ENCODE measurements at regions not wholly inside any gene's neighbourhood (a gene's known extent, or its start where the extent isn't known, plus 50 kb on each side); places are given as distances from the start of the nearest gene placed in this dataset.

- ChIA-PET CTCF (no interaction called here), RAD21 (ENCODE audit: low non-redundant PET in 1 of 2, low total read pairs in 2 of 2, uncharacterized antibody in 2 of 2, unreplicated experiment in 2 of 2) (no interaction called here), POLR2A (no interaction called here)
- Histone ChIP-seq H3K9me3 (ENCODE audit: control insufficient read depth in 1 of 2, insufficient read depth in 1 of 2, low read depth in 1 of 2, low read length in 2 of 2) (no peaks in the 10 kb centered on the region), H3K27me3 (ENCODE audit: insufficient read depth, low read length) (no peaks in the 10 kb centered on the region), H3K27ac (ENCODE audit: low read depth, low read length) (no peak overlapping the region), H3K9me2 (ENCODE audit: insufficient read depth) (no peaks in the 10 kb centered on the region; the same call in 1 of the 2 replicates), H3K4me2 (ENCODE audit: low read length) (no peak overlapping the region), H3K4me1 (ENCODE audit: control insufficient read depth in 1 of 2, insufficient read depth in 2 of 2, low read length in 2 of 2) (peaks cover 0 to 4% of the 10 kb centered on the region in 2 experiments; a peak in 3 of 4 replicates), H3K36me3 (ENCODE audit: control insufficient read depth in 1 of 2, insufficient read depth in 2 of 2, low read length in 2 of 2) (no peaks in the 10 kb centered on the region), H3K4me3 (replicated peaks in 1 of 2; ENCODE audit: low read depth in 1 of 2, low read length in 2 of 2) (no peak overlapping the region), H2AFZ (ENCODE audit: low read depth, low read length, poor library complexity, severe bottlenecking) (no peak overlapping the region), H3K79me2 (ENCODE audit: insufficient read depth, low read length) (no peaks in the 10 kb centered on the region), H4K20me1 (ENCODE audit: insufficient read depth) (no peaks in the 10 kb centered on the region), H3K9ac (ENCODE audit: low read length) (no peak overlapping the region)
- intact Hi-C loops (cut with micrococcal nuclease), result no loop called here
- DNase-seq (ENCODE audit: low read depth, low spot score) (no peak), ATAC-seq (no peak)
- no TSS peak for BruUV-seq (replicated peaks)
- no peak for TF ChIP-seq YY1 (IDR thresholded peaks at IDR 0.05; ENCODE audit: extremely low read depth, insufficient replicate concordance, low read depth, low read length)
- no peak for TF ChIP-seq POLR2A (IDR thresholded peaks at IDR 0.05; ENCODE audit: borderline replicate concordance, extremely low read depth, insufficient read depth, insufficient read length)
- TF ChIP-seq CBX3 (IDR thresholded peaks at IDR 0.05; ENCODE audit: low read depth), result no peak
Observed at GRCh38 chr5:74421377-74421776, 219.2 kb downstream of the ENC1 start.

- no TSS peak for BruUV-seq (replicated peaks)
- CTCF ChIA-PET, result no interaction called here
- no peak for ATAC-seq
Observed at GRCh38 chr5:74420947-74421346, 219.6 kb downstream of the ENC1 start.

More at GRCh38 chr5:74420947-74421346, 219.6 kb downstream of the ENC1 start:
- no peaks in the 10 kb centered on the region for H3K27me3 ChIP-seq (ENCODE audit: insufficient read depth, low read length)
- H3K36me3 ChIP-seq (ENCODE audit: control insufficient read depth in 1 of 2, insufficient read depth in 2 of 2, low read length in 2 of 2), result no peaks in the 10 kb centered on the region
- H3K27ac ChIP-seq (ENCODE audit: low read depth, low read length), result no peak overlapping the region
- no peak overlapping the region for H3K4me2 ChIP-seq (ENCODE audit: low read length)
- H3K9me2 ChIP-seq (ENCODE audit: insufficient read depth), result no peaks in the 10 kb centered on the region
- H2AFZ ChIP-seq (ENCODE audit: low read depth, low read length, poor library complexity, severe bottlenecking), result no peak overlapping the region
- H3K9me3 ChIP-seq (ENCODE audit: control insufficient read depth in 1 of 2, insufficient read depth in 1 of 2, low read depth in 1 of 2, low read length in 2 of 2), result no peaks in the 10 kb centered on the region
- no peaks in the 10 kb centered on the region for H3K79me2 ChIP-seq (ENCODE audit: insufficient read depth, low read length)
- DNase-seq (ENCODE audit: low read depth, low spot score), result no peak
- H4K20me1 ChIP-seq (ENCODE audit: insufficient read depth), result no peaks in the 10 kb centered on the region
- ChIA-PET RAD21 (ENCODE audit: low non-redundant PET in 1 of 2, low total read pairs in 2 of 2, uncharacterized antibody in 2 of 2, unreplicated experiment in 2 of 2) (no interaction called here), POLR2A (no interaction called here)
- intact Hi-C loops (cut with micrococcal nuclease), result no loop called here
- no peak for TF ChIP-seq EZH2 (IDR thresholded peaks at IDR 0.05)
- no peak for TF ChIP-seq CEBPB (IDR thresholded peaks at IDR 0.05; ENCODE audit: low read depth)
- no peak for TF ChIP-seq ATF3 (IDR thresholded peaks at IDR 0.05)
- TF ChIP-seq ZNF274 (IDR thresholded peaks at IDR 0.05; ENCODE audit: low read depth, low read length), result no peak
- TF ChIP-seq EGR1 (IDR thresholded peaks at IDR 0.05; ENCODE audit: low read depth), result no peak
- no peak for TF ChIP-seq FOSL1 (IDR thresholded peaks at IDR 0.05; ENCODE audit: low read depth)
- TF ChIP-seq JUND (IDR thresholded peaks at IDR 0.05), result no peak
- no peak for TF ChIP-seq ZBTB33 (IDR thresholded peaks at IDR 0.05; ENCODE audit: extremely low read depth, insufficient replicate concordance, low read length)
- no peak for TF ChIP-seq CBX3 (IDR thresholded peaks at IDR 0.05; ENCODE audit: low read depth)
- TF ChIP-seq MAX (IDR thresholded peaks at IDR 0.05), result no peak
- no peak for TF ChIP-seq EZH2phosphoT487 (IDR thresholded peaks at IDR 0.05; ENCODE audit: borderline replicate concordance)
- no peak for TF ChIP-seq ELF1 (IDR thresholded peaks at IDR 0.05; ENCODE audit: borderline replicate concordance, low read depth)
- TF ChIP-seq SRF (IDR thresholded peaks at IDR 0.05; ENCODE audit: low read depth), result no peak
- no peak for TF ChIP-seq RAD21 (IDR thresholded peaks at IDR 0.05; ENCODE audit: low read depth)
- H3K4me1 ChIP-seq (ENCODE audit: control insufficient read depth in 1 of 2, insufficient read depth in 2 of 2, low read length in 2 of 2), result peaks cover 0 to 4% of the 10 kb centered on the region in 2 experiments; a peak in 3 of 4 replicates
- H3K4me3 ChIP-seq (replicated peaks in 1 of 2; ENCODE audit: low read depth in 1 of 2, low read length in 2 of 2), result no peak overlapping the region
- H3K9ac ChIP-seq (ENCODE audit: low read length), result no peak overlapping the region
